Activated naive CD8-positive, alpha-beta T cell treated with anti-CD3 and anti-CD28 coated beads, Interleukin-2, amount 10 ng/mL, durations not matched to agents 7 days and 5 days (primary cell): ENCODE measurements at regions not wholly inside any gene's neighbourhood (a gene's known extent, or its start where the extent isn't known, plus 50 kb on each side); places are given as distances from the start of the nearest gene placed in this dataset.

Source experiments
- ATAC-seq: fragments of 150-1000 bp; cut with Tn5 transposase; one replicate; pipeline ENCODE4 v1.10.0; 2021; ENCODE audit warnings: low read depth, moderate library complexity
- POLR2A ChIA-PET: fragments of 350-600 bp; sonication (Branson Sonifier 250); formaldehyde crosslinking; loops from one replicate; lab custom pipeline; 2021; ENCODE audit warnings: antibody characterized with exemption; lab: Charles Lee
- DNase-seq: peaks from one replicate; pipeline ENCODE4 v3.0.0; 2021
- H3K27ac Mint-ChIP-seq: one replicate; pipeline ENCODE4 v1.8.0; 2022; ENCODE audit warnings: mild to moderate bottlenecking, mixed read lengths
- H3K27me3 Mint-ChIP-seq: one replicate; pipeline ENCODE4 v1.8.0; 2022; ENCODE audit warnings: mild to moderate bottlenecking, moderate library complexity, mixed read lengths
- H3K36me3 Mint-ChIP-seq: one replicate; pipeline ENCODE4 v1.8.0; 2021; ENCODE audit warnings: mild to moderate bottlenecking, mixed read lengths
- H3K4me1 Mint-ChIP-seq: one replicate; pipeline ENCODE4 v1.8.0; 2021; ENCODE audit warnings: mixed read lengths
- H3K4me3 Mint-ChIP-seq: one replicate; pipeline ENCODE4 v1.8.0; 2022; ENCODE audit warnings: mild to moderate bottlenecking, moderate library complexity, mixed read lengths
- H3K9me3 Mint-ChIP-seq: one replicate; pipeline ENCODE4 v1.8.0; 2021; ENCODE audit warnings: mixed read lengths

DNA sequence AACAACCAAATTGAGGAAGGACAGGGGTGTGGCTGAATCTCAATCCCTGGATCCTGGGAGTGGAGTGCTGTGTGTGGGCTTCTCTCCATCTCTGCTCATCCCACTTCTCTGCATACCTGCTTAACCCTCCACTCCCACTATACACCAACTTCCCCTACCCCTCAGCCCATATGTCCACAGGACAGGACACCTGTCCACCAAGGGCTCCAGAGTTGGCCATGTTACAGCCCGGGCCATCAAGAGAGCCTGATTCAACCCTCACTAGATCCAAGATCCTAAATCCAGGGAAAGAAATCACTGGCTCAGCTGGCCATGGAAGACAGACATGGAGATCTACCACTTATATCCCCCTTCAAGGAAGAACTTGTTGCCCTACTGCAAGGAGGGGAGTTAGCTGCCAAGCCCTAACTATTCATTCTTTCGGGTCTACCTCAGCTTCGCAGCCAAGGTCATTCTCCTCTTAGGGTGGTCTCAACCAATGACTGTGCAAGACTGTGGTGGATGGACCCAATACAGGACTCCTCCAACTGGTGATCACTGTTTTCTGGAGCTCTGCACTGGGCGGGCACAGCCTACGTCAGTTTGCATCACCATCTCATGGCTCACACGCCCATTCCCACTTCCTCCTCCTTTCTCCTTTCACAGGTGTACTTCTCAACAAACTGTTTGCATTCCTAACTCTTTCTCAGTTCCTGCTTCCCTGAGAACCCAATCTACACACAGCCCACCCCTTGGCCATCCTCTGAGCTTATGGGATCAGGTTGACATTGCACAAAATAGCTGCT is 53.7 kb upstream of the ZBTB43 start:
- peaks cover 27% of the 10 kb centered on the region for H3K4me1 Mint-ChIP-seq
- POLR2A ChIA-PET: interaction anchor here (3.1 to 5.9 kb wide), 2 partner anchors 28 kb away, joined by 15 to 53 read pairs; no protein-coding TSS in a partner anchor
- H3K27ac Mint-ChIP-seq: no peak overlapping the region
- DNase-seq (no peak), ATAC-seq (no peak)
- H3K36me3 Mint-ChIP-seq: peaks cover 4% of the 10 kb centered on the region
- H3K4me3 Mint-ChIP-seq: no peak overlapping the region
- no peaks in the 10 kb centered on the region for H3K9me3 Mint-ChIP-seq
- H3K27me3 Mint-ChIP-seq: peaks cover 10% of the 10 kb centered on the region

DNA sequence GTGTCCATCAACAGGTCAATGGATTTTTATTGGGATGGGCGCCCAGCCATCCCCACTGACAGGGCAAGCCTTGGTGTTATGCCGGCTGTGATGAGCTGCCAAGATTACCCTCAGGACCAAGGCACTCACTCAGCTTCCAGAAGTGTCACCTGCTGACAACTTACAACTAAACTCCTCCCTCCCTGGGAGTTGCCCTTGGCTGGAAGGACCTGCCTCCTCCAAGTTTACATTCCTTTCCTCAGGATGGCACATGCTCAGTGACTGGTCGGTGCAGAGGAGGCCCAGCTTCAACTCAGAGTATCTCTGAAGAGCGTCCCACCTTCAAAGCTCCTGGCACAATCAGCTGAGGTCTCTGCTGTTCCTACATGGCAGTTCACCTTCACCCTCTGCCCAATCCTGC is 52.5 kb upstream of the ZBTB43 start:
- DNase-seq (no peak), ATAC-seq (no peak)
- no peak overlapping the region for H3K27ac Mint-ChIP-seq
- H3K4me3 Mint-ChIP-seq: no peak overlapping the region
- peaks cover 3% of the 10 kb centered on the region for H3K36me3 Mint-ChIP-seq
- H3K27me3 Mint-ChIP-seq: peaks cover 10% of the 10 kb centered on the region
- H3K4me1 Mint-ChIP-seq: peaks cover 20% of the 10 kb centered on the region
- H3K9me3 Mint-ChIP-seq: no peaks in the 10 kb centered on the region
- POLR2A ChIA-PET: interaction anchor here (3.1 kb wide), 1 partner anchor 29 kb away, joined by 15 read pairs; no protein-coding TSS in a partner anchor

DNA sequence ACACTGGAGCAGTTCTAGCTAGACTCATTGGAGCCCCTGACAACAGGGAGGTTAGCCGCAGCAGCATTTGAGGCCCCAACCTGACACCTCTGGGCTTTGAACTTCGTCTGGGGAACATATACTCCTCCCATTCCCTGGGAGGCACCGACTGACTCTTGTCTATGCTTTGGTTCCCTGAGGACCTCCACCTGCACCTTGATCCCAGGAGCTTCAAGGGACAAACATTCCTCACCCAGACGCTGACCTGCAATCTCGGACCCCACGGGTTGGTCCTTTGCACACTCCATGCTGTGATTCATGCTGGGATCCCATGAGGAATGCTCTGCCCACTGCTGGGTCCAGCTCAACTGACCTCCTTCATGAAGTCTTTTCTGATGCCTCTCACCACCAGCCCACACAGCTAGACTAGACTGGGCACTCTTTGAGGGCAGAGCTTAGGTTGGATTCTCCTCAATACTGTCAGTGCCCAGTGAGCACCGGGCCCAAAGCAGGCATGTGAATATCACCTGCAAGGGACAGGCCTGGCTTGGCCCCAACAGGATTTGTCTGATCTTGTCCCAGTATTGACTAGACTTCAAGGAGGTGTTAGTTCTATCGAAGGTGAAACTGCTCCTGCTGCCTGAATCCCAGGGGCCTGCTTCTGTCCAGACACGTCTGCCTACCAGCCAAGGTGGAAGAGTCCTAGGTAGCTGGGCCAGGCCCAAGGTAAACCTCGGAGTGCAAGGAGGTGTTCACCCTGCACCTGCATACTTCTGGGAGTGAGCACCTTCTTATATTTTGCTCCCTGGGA is 51.8 kb upstream of the ZBTB43 start:
- no peak for ATAC-seq
- no peak overlapping the region for H3K27ac Mint-ChIP-seq
- peaks cover 2% of the 10 kb centered on the region for H3K36me3 Mint-ChIP-seq

DNA sequence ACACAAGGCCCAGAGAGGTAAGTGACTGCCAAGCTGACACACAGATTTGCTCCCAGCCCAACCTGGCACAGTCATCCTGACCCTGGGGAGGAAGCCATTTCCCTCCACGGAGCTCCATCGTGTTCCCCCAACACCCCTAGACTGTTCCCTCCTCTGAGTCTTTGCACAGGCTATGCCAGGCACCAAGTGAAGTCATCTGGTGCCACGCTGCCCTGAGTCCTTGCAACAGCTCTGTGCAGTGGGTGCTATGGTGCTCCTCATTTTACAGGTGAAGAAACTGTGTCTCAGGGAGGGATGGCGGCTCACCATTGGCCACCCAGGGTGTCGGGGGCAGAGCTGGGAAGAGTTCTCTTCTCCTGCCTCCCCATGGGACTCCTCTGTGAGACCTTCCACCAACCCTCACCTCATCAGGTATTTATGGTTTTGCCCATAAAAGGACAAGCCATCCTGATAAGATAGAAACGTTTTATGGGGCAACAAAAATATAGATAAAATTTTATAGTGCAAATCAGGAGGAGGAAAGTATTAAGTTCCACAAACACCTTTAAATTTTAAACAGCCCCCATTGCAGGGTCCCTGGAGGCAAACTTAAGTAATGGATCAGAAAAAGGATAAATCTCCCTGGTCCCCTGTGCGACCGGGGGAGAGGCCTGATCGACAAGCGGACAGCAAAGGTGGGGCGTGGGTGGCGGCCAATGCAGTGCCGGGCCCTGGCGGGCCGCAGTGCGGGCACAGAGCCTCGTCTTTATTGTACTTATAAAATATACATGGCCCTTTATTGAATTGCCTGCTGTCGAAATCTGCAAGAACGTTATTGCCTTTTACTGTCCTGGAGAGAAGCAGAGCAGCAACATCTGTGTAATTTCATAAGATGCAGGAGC is 50.2 kb upstream of the ZBTB43 start:
- no peaks in the 10 kb centered on the region for H3K36me3 Mint-ChIP-seq
- peaks cover 3% of the 10 kb centered on the region for H3K4me1 Mint-ChIP-seq
- peaks cover 10% of the 10 kb centered on the region for H3K27me3 Mint-ChIP-seq
- H3K4me3 Mint-ChIP-seq: no peak overlapping the region
- DNase-seq (no peak), ATAC-seq (no peak)
- no peak overlapping the region for H3K27ac Mint-ChIP-seq
- no peaks in the 10 kb centered on the region for H3K9me3 Mint-ChIP-seq
- POLR2A ChIA-PET: interaction anchor here (3.1 kb wide), 1 partner anchor 31 kb away, joined by 15 read pairs; no protein-coding TSS in a partner anchor

More for the DNA sequence above, 51.8 kb upstream of the ZBTB43 start:
- Mint-ChIP-seq H3K9me3 (no peaks in the 10 kb centered on the region), H3K4me1 (peaks cover 13% of the 10 kb centered on the region), H3K4me3 (no peak overlapping the region), H3K27me3 (peaks cover 10% of the 10 kb centered on the region)
- no peak for DNase-seq
- POLR2A ChIA-PET: interaction anchor here (3.1 kb wide), 1 partner anchor 30 kb away, joined by 15 read pairs; no protein-coding TSS in a partner anchor
